ENCODE measurements at regions not wholly inside any gene's neighbourhood (a gene's known extent, or its start where the extent isn't known, plus 50 kb on each side); places are given as distances from the start of the nearest gene placed in this dataset.
A peak's percentile ranks its signal among the peaks of the same experiment; 100 is the strongest.
"Not testable (repeated sequence)": the region's sequence is repeated elsewhere in the genome, so short reads cannot be mapped to it uniquely, and the experiment has no call there.

DNA sequence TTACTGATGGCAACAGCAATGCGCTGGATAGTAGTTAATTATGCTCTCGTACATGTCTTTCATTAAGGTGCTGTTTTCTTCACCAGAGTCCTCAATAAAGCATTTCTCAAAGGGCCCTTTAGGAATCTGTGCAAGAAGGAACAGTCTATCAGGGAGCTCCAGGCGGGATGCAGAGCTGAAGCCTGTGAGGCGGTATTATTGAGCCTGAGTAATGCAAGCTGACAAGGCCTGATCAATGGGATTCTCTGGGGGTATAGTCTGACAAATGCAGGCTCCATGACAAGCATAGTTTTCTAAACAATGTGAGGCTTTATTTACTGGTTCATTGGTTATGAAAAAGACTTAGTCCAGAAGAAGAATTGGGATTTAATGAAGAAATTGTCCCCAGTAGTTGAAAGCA is 530.9 kb upstream of the CBLB start:
- peak; percentile 53 for DNase-seq (ENCODE audit: low spot score)

DNA sequence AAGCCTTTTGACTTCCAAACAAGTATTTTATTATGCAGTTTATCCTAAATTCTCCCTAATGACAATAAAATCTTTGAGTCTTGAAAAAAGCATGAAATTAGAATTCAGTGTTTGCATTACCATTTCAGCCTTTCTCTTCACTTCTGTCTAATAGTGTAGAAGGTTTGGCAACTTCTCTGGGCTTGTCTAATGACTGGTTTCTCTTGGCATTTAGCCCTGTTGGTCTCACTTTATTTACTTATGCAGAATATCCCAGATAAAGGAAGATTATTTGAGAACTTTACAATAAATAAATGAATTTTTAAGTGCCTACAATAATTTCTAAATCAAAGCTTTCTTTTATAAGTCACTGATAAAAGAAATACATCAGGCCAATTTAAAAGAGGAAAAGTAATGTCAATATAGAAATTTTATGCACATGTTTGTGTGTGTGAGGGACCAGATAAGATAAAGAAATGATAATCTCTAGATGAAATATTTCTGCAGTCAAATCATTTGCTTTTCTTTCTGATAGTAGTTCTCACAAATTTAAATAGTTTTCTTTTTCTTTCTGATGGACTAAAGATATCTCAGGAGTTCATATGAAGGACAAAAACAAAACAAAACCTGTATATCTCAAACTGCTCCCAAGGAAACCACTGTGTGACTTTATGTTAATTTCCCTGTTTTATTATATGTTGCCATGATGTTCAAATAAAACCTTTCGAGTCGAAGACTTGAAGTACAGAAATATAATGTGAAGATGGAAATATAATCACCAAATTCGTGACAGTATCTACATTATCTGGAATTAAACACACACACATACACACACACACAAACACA is 533.1 kb upstream of the CBLB start:
- no peak for DNase-seq (ENCODE audit: low spot score)

DNA sequence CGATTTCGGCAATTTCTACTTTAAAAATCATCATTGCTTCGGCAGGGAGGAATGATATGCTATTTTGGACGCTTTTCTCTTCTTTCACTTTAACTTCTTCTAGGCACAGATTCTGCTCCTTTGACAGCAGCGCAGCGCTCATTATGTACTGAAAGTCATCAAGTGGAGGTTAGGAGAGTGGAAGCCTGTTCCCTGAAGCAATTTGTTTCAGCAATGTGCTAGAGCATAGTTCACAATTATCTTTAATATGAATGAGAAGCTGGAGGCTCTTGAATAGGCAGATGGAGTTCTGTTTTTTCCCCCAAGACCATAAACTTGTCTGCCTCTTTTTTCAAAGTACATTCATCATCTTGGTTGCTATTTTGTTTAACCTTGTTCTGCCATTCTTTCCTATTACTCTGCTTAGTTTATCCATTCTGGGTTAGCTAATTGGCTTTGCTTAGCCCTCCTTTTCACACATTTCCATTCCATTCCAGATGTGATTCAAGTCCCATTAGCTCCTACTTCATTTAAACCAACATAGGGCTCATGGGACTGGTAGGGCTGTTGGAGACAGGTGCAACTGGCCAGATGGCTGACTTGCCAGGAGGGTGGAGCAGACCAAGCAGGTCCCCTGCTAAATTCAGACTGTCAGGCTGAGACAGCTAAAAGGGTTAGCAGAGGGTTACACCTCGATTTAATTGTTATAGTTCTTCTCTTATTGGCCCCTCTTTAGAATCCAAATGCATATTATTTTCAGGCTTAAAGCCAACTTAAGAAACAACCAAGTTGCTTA is 534.7 kb upstream of the CBLB start:
- no peak for DNase-seq (ENCODE audit: low spot score)

DNA sequence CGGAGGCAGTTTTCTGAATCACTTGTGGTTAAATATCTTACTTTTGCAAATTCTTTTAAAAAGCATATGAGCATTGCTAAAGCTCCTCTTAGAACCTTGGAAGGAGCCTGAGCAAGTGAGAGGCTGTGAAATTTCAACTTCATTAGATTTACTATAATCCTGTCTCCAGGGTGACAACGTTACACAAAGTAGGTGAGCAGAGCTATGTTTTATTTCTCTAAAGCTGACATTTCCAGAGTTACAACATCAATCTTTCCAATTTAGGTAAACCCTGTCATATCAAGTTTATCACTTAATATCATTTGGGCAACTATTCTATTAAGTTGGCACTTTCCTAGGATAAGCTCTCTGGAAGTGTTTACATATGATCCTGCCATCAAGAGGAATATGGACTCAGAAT is 544.9 kb upstream of the CBLB start:
- no peak for DNase-seq (ENCODE audit: low spot score)

DNA sequence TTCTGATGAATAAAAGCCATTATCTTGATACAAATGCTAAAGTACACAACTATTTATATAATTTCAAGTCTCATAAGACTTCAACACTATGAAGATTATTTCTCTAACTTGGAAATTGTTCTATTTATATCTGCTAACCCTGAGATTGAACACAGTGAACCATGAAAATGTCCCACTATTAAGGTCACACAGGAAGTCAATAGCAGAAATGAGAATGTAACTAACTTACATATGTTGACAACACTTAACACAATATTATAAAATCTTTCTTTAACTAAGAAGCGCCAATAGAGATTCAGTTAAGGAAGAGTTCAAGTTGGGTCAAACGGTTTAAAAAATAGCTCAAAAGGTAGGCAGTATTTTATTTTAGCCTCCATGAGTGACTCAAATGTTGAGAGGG is 551.8 kb upstream of the CBLB start:
- no peak for DNase-seq (ENCODE audit: low spot score)

DNA sequence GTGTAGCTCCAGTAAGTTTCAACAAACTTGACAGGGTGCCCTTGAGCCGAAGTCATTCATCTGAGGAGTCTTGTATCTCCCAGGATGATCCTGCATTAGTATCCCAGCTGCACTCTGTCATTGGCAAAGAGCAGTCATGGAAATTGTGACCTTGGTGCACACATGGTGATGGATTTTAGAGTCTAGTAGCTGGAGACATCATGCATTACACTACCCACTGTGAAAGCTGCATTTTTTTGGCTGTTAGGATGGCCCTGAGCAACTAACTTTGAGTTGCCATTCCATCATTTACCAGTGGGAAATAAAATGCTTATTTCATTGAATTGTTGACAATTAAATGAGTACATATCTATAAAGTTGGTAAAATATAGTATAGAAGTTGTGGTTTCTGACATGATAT is 552.6 kb upstream of the CBLB start:
- DNase-seq (ENCODE audit: low spot score): no peak

DNA sequence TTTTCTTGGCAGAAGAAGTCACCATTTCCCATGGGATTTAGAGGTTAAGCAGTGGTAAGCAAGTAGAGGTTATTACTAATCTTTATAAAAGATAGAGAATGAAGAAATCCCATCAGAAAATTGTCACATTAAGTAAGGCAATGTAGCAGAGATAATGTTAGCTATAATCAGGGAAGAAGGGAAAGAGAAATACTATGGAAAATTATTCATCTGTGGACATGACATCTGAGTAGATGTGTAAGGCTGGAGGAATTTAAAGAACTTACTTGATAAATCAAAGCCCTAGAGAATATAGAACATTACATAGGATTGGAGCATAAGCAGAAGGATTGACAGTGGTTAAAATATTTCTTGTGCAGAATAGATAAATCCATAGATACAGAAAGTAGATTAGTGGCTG is 553.1 kb upstream of the CBLB start:
- no peak for DNase-seq (ENCODE audit: low spot score)

DNA sequence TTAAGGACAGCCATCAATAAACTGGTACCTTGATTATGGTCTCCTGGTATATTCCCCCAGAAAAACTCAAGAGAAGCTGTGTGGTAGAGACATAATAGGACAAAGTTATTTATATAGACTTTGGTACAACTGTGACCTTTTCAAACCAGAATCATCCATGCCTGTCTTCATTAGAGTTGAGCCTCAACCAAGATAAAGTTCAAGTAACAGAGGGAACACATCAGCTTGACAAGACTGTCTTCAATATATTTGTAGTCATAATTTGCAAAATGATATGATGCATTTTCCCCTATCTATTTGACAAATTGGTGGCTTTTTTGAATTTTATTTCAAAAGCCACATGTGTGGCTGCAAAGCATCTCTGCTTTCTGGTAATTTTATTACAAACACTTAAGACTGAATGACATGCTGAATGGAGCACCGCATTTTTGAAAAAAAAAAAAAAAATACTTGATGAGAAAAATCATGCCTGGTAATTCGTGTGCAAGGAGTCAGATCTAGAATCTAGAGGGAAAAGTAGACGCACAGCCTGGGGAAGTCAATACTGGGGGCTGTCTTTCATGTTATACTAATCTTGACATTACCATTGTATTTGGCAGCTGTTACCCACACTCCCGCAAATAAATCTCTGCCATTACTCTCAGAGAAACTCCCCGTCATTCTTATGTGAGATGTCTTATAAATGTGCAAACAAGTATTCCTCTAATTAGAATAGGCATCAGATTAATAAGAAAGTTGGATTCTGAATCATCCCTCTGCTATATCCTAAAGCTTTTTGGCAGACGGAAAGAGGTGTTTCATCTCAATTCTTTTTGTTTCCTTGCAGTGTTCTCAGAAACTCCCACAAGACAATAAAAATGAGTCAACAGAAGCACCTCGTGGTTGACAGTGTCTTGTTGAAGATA is 554.8 kb upstream of the CBLB start:
- no peak for DNase-seq (ENCODE audit: low spot score)

DNA sequence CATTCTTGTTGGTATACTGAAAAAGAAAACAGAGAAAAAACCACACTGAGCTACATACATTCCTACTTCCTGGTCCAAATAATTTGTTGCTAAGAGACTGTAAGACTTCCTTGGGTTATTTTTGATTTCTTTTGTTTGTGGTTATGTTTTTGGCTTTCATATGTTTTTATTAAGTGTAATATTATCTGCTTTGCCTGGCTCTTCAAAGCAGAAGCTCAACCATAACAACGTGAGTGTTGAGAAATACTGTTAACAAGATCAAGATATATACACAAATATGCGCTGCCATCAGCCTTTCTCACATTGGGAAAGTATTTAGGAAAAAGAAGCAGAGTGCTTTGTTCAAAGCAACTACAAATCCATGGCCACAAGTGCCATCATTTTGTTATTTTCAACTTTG is 556.2 kb upstream of the CBLB start:
- no peak for DNase-seq (ENCODE audit: low spot score)

DNA sequence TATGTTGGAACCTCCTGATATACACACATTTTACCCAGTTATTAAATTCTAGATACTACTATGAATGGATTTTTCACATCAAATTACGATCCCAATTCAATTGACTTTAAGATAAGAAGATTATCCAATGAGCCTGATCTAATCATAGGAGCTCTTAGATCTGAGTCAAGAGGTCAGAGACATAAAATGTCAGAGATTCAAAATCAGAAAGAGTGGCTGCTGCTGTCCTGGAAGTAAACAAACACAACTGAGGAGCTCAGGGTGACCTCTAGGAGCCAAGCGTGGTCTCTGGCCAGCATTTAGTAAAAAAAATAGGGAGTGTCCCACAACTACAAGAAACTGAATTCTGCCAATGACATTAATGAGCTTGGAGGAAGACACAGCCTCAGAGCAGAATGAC is 557.1 kb upstream of the CBLB start:
- DNase-seq (ENCODE audit: low spot score): no peak

DNA sequence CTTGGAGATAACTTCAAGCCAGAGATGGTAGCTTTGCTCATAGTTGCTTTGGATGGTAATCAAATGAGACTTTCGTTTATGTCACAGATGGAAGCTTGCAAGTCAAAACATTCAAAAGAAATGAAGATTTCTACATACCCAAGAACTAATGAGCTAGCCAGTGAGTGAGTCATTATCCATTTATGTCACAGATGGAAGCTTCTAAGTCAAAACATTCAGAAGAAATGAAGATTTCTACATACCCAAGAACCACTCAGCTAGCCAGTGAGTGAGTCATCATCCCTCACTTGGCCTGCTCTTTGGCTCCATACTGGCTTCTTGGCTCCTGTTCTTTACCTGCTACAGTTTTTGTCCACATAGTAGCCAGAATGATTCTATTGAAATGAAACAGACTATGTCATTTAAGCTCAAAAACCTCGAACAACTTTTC is 559.8 kb upstream of the CBLB start:
- no peak for DNase-seq (ENCODE audit: low spot score)

DNA sequence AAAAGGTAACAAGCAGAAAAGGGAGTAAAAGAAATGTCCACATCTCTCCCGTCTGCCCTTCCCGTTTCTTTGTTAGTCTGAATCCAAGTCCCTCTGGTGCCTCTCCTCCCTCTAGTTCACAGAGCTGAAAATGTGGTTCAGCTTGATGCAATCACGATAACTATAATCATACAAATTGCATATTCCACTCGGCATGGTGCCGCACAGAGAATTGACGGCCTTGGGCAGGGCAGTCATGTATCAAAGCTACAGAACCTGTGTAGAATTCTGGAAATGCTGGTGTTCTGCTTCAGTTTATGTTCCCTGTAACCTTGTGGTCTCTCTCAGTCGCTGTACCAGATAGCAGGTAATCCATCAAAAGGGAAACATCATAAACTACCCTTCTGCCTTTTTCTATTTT is 562.9 kb upstream of the CBLB start:
- DNase-seq (ENCODE audit: low spot score): no peak

DNA sequence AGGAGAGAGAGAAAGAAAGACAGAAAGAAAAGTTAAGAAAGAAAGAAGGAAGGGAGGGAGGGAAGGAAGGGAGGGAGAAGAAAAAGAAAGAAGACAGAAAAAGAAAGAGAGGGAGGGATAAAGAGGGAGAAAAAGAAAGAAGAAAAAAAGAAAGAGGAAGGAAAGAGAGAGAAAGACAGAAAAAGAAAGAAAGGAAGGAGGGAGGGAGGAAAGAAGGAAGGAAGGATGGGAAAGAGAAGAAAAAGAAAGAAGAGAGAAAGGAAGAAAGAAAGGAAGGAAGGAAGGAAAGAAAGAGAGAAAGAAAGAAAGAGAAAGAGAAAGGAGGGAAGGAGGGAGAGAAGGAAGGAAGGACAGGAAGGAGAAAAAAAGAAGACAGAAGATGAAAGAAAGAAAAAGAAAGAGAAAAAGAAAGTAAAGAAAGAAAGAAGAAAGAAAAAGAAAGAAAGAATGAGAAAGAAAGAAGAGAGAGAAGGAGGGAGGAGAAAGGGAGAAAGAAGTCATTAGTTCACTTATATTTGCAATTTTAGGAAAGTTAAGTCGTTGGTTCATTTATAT is 567.2 kb upstream of the CBLB start:
- DNase-seq (ENCODE audit: low spot score): no peak

DNA sequence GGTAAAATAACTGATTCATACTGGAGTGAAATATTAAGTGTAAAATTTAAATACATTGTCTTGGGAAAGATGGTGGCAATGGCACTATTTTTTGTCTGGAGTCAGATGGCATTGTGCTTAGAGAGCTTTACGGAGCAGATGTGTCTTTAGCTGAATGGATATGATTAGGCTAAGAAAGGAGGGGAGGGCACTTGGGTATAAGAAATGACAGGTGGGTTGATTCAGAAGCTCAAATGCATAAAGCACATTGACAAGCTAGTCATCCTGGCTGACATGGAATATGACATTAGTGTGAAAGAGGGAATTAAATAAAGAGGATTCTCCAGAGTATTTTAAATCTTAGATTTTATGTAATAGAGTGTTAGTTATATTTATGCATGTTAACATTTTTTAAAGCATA is 570.1 kb upstream of the CBLB start:
- no peak for DNase-seq (ENCODE audit: low spot score)

DNA sequence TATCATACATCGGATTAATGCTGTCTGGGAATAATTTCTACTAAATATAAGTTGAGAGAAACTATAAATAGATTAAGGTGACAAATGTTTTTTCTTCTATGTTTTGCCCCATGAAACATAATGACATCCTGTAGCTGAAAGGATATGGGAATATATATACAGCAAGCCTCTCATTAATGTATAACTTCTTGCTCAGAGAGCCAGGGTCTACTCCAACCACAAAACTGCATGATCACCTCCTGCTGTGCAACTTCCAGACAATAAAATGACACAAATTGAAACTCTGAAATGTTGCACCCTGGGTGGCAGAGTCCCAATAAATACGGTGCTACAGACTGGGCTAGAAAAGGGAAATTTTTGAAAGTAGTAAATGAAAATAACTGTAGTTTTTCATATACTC is 571.9 kb upstream of the CBLB start:
- DNase-seq (ENCODE audit: low spot score): no peak

DNA sequence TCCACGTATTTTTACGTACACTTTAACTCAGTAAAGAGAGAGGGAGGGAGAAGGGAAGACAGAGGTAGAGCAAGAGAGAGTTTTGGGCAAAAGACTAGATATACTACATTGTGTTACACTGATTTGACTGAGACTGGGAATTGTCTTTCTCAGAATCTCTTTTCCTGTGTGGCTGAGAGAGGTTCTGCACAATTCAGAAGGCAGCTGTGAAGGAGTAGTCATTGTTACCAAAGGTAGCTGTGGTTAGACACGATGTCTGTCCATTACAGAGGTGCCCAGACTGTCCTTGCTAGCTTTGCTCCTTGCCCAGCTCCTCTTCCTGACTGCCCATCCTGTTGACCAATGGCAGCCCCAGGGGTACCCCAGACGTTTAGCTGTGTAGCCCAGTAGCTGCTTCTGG is 577.5 kb upstream of the CBLB start:
- no peak for DNase-seq (ENCODE audit: low spot score)

DNA sequence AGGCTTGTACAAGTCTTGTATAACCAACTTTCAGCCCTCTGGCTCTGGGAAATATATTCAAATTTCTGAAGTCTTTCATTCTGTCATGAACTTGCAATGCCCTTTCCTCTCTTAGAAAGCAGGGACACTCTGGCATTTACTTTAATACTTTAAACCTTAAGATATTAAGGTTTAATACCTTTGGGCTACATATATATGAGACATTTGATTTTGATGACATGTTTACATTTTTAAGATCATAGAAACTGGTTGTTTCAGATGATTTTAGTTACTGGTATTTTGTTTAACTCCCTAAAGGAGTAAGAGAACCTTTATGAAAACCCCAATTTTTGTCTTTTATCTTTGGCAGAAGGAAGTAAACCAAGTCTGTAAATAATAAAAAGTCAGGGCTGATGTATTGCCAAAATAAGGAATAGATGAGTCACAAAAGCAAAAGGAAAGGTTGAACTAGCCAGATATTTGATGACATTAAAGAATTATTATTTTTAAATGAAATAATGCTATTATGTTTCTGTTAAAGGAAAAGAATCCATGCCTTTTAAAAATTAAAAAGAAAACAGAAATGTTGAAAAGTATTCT is 579.0 kb upstream of the CBLB start:
- no peak for DNase-seq (ENCODE audit: low spot score)

DNA sequence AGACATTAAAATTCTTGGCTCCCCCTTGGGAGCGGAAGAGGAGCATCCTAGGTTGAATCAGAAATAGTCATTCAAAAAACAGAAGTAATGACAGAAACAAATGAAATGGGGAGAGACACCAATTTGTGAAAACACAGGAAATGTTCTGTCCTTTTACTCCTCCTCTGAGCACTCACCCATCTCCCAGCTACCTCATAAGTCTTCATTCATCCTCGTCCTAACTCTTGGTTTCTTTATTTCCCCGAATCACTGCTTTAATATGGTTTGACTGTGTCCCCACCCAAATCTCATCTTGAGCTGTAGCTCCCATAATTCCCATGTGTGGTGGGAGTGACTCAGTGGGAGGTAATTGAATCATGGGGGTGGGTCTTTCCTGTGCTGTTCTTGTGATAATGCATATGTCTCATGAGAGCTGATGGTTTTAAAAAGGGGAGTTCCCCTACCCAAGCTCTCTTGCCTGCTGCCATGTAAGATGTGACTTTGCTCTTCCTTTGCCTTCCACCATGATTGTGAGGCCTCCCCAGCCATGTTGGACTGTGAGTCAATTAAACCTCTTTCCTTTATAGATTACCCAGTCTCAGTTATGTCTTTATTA is 579.7 kb upstream of the CBLB start:
- DNase-seq (ENCODE audit: low spot score): not testable (repeated sequence)

DNA sequence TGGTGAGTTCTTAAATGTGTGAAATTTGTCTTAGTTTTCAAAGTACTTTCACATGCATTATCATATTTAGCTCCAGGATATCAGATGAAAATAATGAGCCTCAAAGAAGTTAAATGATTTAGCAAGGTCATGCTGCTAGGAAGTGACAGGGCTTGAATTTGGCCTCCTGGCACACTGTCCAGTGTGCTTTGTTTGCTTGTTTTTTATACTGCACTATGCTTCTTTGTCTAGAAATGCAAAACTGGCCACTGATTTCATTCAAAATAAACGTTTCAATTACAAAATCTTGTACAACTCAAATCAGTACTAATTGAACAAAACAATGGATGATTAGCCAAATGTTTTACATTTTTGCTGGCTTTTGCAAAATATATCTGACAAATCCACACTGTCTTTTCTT is 583.3 kb upstream of the CBLB start:
- DNase-seq (ENCODE audit: low spot score): no peak

DNA sequence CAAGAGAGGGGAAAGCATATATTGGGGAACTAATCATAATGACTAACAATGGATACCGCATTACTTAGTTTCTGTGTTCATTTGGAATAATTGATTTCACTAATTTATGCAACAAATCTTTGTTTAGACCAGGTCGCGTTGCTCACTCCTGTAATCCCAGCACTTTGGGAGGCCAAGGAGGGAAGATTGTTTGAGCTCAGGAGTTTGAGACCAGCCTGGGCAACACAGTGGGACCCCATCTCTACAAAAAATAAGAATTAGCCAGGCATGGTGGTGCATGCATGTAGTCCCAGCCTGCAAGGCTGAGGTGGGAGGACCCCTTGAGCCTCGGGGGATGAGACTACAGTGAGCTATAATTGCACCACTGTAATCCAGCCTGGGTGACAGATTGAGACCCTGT is 585.7 kb upstream of the CBLB start:
- no peak for DNase-seq (ENCODE audit: low spot score)

Data from ecto neural progenitor cell (in vitro differentiated cells).